IMR-90 (cell line): ENCODE measurements at regions not wholly inside any gene's neighbourhood (a gene's known extent, or its start where the extent isn't known, plus 50 kb on each side); places are given as distances from the start of the nearest gene placed in this dataset.

Experiments used
- ATAC-seq: fragments of 200-7000 bp; cut with Tn5 transposase; 2 replicates; pipeline ENCODE4 v1.9.1; 2020; ENCODE audit warnings: low read depth, mild to moderate bottlenecking, moderate library complexity
- BruUV-seq: library from RNA; stranded (reverse); fragments of 400-500 nt; replicated peaks from 2 replicates; lab custom pipeline; 2021; lab: Mats Ljungman, UMichigan
- CTCF ChIA-PET: fragments of 300-600 bp; formaldehyde crosslinking; extraction: SDS; loops from one replicate; lab custom pipeline; 2021; ENCODE audit warnings: antibody characterized with exemption; lab: Yijun Ruan, JAX
- POLR2A ChIA-PET: fragments of 300-600 bp; sonication (Branson Sonifier 250); formaldehyde crosslinking; loops from one replicate; lab custom pipeline; 2022; ENCODE audit warnings: antibody characterized with exemption; ENCODE audit not compliant: unreplicated experiment; lab: Charles Lee
- DNase-seq: peaks from one replicate; pipeline ENCODE4 v3.0.0; 2013
- H2AFZ ChIP-seq: replicated peaks from 2 replicates; pipeline ENCODE3; 2013; ENCODE audit warnings: low read length, mild to moderate bottlenecking; ENCODE audit not compliant: poor library complexity
- H2AK5ac ChIP-seq: 2 replicates; pipeline ENCODE4 v1.6.1; 2013; ENCODE audit warnings: low read depth, low read length, inconsistent platforms
- H2AK9ac ChIP-seq: replicated peaks from 2 replicates; pipeline ENCODE3; 2013; ENCODE audit warnings: mild to moderate bottlenecking, low read depth, low read length, moderate library complexity; ENCODE audit not compliant: poor library complexity
- H2BK120ac ChIP-seq: 2 replicates; pipeline ENCODE4 v1.6.1; 2013; ENCODE audit warnings: low read depth, low read length, inconsistent platforms
- H2BK15ac ChIP-seq: 3 replicates; pipeline ENCODE4 v1.6.1; 2013; ENCODE audit warnings: low read depth, low read length, inconsistent platforms
- H2BK20ac ChIP-seq: 2 replicates; pipeline ENCODE4 v1.6.1; 2013; ENCODE audit warnings: low read depth, mild to moderate bottlenecking, inconsistent platforms, low read length, moderate library complexity
- H2BK5ac ChIP-seq: 2 replicates; pipeline ENCODE4 v1.6.1; 2013; ENCODE audit warnings: mild to moderate bottlenecking, low read depth, low read length, inconsistent platforms; ENCODE audit not compliant: poor library complexity, severe bottlenecking
- H3K14ac ChIP-seq: replicated peaks from 2 replicates; pipeline ENCODE4 v1.6.1; 2013; ENCODE audit warnings: low read depth, low read length, inconsistent platforms
- H3K18ac ChIP-seq: 2 replicates; pipeline ENCODE4 v1.6.1; 2013; ENCODE audit warnings: low read depth, low read length, control low read depth
- H3K23ac ChIP-seq: 2 replicates; pipeline ENCODE4 v1.6.1; 2013; ENCODE audit warnings: low read depth, low read length, inconsistent platforms
- H3K27ac ChIP-seq: 2 replicates; pipeline ENCODE4 v1.5.1; 2013; ENCODE audit warnings: mild to moderate bottlenecking, control low read depth, low read length; ENCODE audit not compliant: insufficient read depth
- H3K27me3 ChIP-seq: 2 replicates; pipeline ENCODE4 v1.6.1; 2013; ENCODE audit warnings: low read length; ENCODE audit not compliant: control insufficient read depth, insufficient read depth
- H3K36me3 ChIP-seq: 2 replicates; pipeline ENCODE4 v1.6.1; 2013; ENCODE audit warnings: low read length, mixed read lengths; ENCODE audit not compliant: control insufficient read depth, insufficient read depth
- H3K4ac ChIP-seq: 2 replicates; pipeline ENCODE4 v1.6.1; 2013; ENCODE audit warnings: low read depth, low read length, inconsistent platforms
- H3K4me1 ChIP-seq: 2 replicates; pipeline ENCODE4 v1.6.1; 2013; ENCODE audit warnings: low read length, mixed read lengths; ENCODE audit not compliant: control insufficient read depth, insufficient read depth
- H3K4me2 ChIP-seq: 2 replicates; pipeline ENCODE4 v1.6.1; 2013; ENCODE audit warnings: low read depth, mild to moderate bottlenecking, control low read depth, low read length, moderate library complexity
- H3K4me3 ChIP-seq: 2 replicates; pipeline ENCODE4 v1.5.1; 2013; ENCODE audit warnings: low read depth, mild to moderate bottlenecking, control low read depth, low read length, moderate library complexity; ENCODE audit not compliant: insufficient read depth
- H3K56ac ChIP-seq: 2 replicates; pipeline ENCODE4 v1.6.1; 2013; ENCODE audit warnings: low read length, inconsistent platforms; ENCODE audit not compliant: insufficient read depth; ENCODE audit errors: extremely low read depth
- H3K79me1 ChIP-seq, 2 experiments: 2 replicates each; pipeline ENCODE4 v1.6.1; 2013; ENCODE audit warnings: low read length in 2 of 2, inconsistent platforms in 1 of 2, low read depth in 1 of 2
- H3K9ac ChIP-seq: 2 replicates; pipeline ENCODE4 v1.6.1; 2013; ENCODE audit warnings: low read depth, low read length, control low read depth
- H3K9me1 ChIP-seq: 2 replicates; pipeline ENCODE4 v1.6.1; 2013; ENCODE audit warnings: low read length, inconsistent platforms; ENCODE audit not compliant: insufficient read depth
- H3K9me3 ChIP-seq: 2 replicates; pipeline ENCODE4 v1.6.1; 2013; ENCODE audit warnings: low read length; ENCODE audit not compliant: control insufficient read depth, insufficient read depth
- H4K20me1 ChIP-seq: 2 replicates; pipeline ENCODE4 v1.6.1; 2013; ENCODE audit warnings: low read length, inconsistent platforms; ENCODE audit not compliant: insufficient read depth
- H4K5ac ChIP-seq: 2 replicates; pipeline ENCODE4 v1.6.1; 2013; ENCODE audit warnings: mild to moderate bottlenecking, low read depth, low read length, control low read depth
- H4K8ac ChIP-seq, 2 experiments: 2 replicates each; pipeline ENCODE4 v1.6.1; 2013; ENCODE audit warnings: low read depth in 2 of 2, low read length in 2 of 2, control low read depth in 1 of 2, inconsistent platforms in 1 of 2
- H4K91ac ChIP-seq: 2 replicates; pipeline ENCODE4 v1.6.1; 2013; ENCODE audit warnings: low read depth, low read length, inconsistent platforms; ENCODE audit not compliant: insufficient read depth
- MXI1 ChIP-seq: IDR thresholded peaks from 2 replicates; pipeline ENCODE4 v1.6.1; 2012; ENCODE audit warnings: low read depth, mild to moderate bottlenecking, low read length, moderate library complexity, borderline replicate concordance
- RCOR1 ChIP-seq: IDR thresholded peaks from 2 replicates; pipeline ENCODE4 v1.6.1; 2012; ENCODE audit warnings: mild to moderate bottlenecking, low read length, improper control_type of control experiment; ENCODE audit not compliant: insufficient replicate concordance
- WGBS, 2 experiments: methylation state at CpG; one replicate each; pipeline versions ENCODE4 v1.1.5 to v1.1.7; 2013; ENCODE audit warnings: missing lambda C conversion rate in 2 of 2; ENCODE audit not compliant: insufficient read length in 1 of 2; ENCODE audit errors: extremely low coverage in 2 of 2; 5-methylcytosine and 5-hydroxymethylcytosine counted together
- dilution Hi-C: fragments of 300-500 bp; cut with HindIII; formaldehyde crosslinking; loops from one replicate; pipeline ENCODE4 v1.14.3; 2018; ENCODE audit warnings: low sequenced_read_pairs; ENCODE audit not compliant: unreplicated experiment
- in situ Hi-C: fragments of 300-500 bp; cut with MboI; formaldehyde crosslinking; loops from 3 replicates; pipeline ENCODE4 v1.14.3; 2019; ENCODE audit warnings: low sequenced_read_pairs, inconsistent platforms, mixed read lengths
- intact Hi-C: fragments of 100-400 bp; cut with micrococcal nuclease; formaldehyde crosslinking; loops from 2 replicates; pipeline ENCODE4 v1.10.0; 2022
- TF ChIP-seq, protein P1 (sequence below): conservative IDR thresholded peaks from 2 replicates; pipeline ENCODE4 v1.5.1; 2012; ENCODE audit warnings: mild to moderate bottlenecking, low read depth, low read length, improper control_type of control experiment

- Histone ChIP-seq H2AK5ac (no peak overlapping the region), H2BK15ac (no peak overlapping the region), H4K20me1 (no peaks in the 10 kb centered on the region), H3K27ac (no peak overlapping the region), H3K27me3 (no peaks in the 10 kb centered on the region), H2BK20ac (no peak overlapping the region), H3K14ac (no peak overlapping the region), H2AFZ (no peak overlapping the region), H3K4me1 (no peaks in the 10 kb centered on the region), H3K79me1 (no peaks in the 10 kb centered on the region), H4K8ac (no peak overlapping the region), H3K9me1 (no peaks in the 10 kb centered on the region), H3K36me3 (no peaks in the 10 kb centered on the region), H2AK9ac (no peak overlapping the region), H3K23ac (no peak overlapping the region), H3K18ac (no peak overlapping the region), H3K56ac (no peak overlapping the region), H2BK5ac (no peak overlapping the region), H3K4me2 (no peak overlapping the region), H3K4ac (no peak overlapping the region), H3K4me3 (no peak overlapping the region), H4K5ac (no peak overlapping the region), H4K91ac (no peak overlapping the region), H2BK120ac (no peak overlapping the region), H3K9me3 (peaks cover 8% of the 10 kb centered on the region), H3K9ac (no peak overlapping the region)
- WGBS, 2 experiments = no CpG with 5 or more reads among the region's 1 CpG
- CTCF ChIA-PET = no interaction called here
- POLR2A ChIA-PET = no interaction called here
- intact Hi-C loops = no loop called here
- in situ Hi-C loops = no loop called here
- ATAC-seq (no peak), DNase-seq (no peak)
- BruUV-seq = no TSS peak
- dilution Hi-C loops = no loop called here
- TF ChIP-seq MXI1 (no peak), RCOR1 (no peak)
- TF ChIP-seq, protein P1, sequence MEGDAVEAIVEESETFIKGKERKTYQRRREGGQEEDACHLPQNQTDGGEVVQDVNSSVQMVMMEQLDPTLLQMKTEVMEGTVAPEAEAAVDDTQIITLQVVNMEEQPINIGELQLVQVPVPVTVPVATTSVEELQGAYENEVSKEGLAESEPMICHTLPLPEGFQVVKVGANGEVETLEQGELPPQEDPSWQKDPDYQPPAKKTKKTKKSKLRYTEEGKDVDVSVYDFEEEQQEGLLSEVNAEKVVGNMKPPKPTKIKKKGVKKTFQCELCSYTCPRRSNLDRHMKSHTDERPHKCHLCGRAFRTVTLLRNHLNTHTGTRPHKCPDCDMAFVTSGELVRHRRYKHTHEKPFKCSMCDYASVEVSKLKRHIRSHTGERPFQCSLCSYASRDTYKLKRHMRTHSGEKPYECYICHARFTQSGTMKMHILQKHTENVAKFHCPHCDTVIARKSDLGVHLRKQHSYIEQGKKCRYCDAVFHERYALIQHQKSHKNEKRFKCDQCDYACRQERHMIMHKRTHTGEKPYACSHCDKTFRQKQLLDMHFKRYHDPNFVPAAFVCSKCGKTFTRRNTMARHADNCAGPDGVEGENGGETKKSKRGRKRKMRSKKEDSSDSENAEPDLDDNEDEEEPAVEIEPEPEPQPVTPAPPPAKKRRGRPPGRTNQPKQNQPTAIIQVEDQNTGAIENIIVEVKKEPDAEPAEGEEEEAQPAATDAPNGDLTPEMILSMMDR = no peak
These were observed 330.0 kb downstream of the PYDC2 start for GRCh38 chr3:191790934-191791333.
